ENCODE measurements at regions not wholly inside any gene's neighbourhood (a gene's known extent, or its start where the extent isn't known, plus 50 kb on each side); places are given as distances from the start of the nearest gene placed in this dataset.
A peak's percentile ranks its signal among the peaks of the same experiment; 100 is the strongest.

DNA sequence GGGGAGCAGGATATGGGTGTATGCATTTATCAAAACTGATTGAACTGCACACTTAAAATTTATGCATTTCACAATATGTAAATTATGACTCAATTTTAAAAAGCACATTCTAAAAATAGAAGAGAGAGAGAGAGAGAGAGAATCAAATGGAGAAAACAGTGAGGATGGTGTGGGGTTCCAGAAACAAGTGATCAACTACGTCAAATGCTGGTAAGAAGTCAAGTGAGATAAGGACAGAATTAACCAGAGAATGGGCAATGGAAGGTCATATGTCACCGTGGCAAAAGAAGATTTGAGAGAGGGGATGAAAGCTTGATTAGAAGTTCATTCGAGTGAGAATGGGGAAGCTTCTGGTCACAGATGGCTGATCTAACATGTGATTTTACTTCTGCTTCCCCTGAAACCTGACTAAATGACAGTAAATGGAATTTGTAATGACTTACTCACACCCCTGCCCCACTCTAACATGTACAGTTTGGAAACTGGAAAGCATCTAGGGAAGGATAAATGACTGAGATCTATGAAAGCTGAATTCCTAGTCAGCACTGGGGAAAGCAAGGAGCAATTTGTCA is 276.5 kb upstream of the AMIGO2 start:
- H3K9me3 Mint-ChIP-seq, result no peaks in the 10 kb centered on the region
- peaks cover 23% of the 10 kb centered on the region for H3K4me1 Mint-ChIP-seq (ENCODE audit: low read depth)
- no peak overlapping the region for H3K4me3 Mint-ChIP-seq
- DNase-seq, result no peak
- no peaks in the 10 kb centered on the region for H3K36me3 Mint-ChIP-seq (ENCODE audit: low read depth)
- no peak overlapping the region for H3K27ac Mint-ChIP-seq
- TF ChIP-seq CTCF (IDR thresholded peaks at IDR 0.05), result no peak
- peaks cover 1% of the 10 kb centered on the region; the same call in 1 of the 2 replicates for H3K27me3 Mint-ChIP-seq (ENCODE audit: insufficient read depth)

DNA sequence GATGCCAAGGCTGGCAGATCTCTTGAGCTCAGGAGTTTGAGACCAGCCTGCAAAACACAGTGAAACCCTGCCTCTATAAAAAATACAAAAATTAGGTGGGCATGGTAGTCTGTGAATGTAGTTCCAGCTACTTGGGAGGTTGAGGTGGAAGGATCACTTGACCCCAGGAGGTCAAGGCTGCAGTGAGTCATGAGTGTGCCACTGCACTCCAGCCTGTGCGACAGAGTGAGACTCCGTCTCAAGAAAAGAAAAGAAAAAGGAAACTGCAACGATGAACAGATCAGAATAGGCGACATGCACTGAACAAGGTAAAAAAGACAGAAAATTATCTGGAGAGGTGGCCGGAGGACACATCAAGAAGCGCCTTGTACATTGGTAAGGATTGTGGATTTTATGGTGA is 273.7 kb upstream of the AMIGO2 start:
- DNase-seq, result no peak
- no peak overlapping the region for H3K27ac Mint-ChIP-seq
- H3K4me3 Mint-ChIP-seq, result no peak overlapping the region
- no peak for TF ChIP-seq CTCF (IDR thresholded peaks at IDR 0.05)
- H3K9me3 Mint-ChIP-seq, result no peaks in the 10 kb centered on the region
- peaks cover 22% of the 10 kb centered on the region for H3K4me1 Mint-ChIP-seq (ENCODE audit: low read depth)
- H3K36me3 Mint-ChIP-seq (ENCODE audit: low read depth), result no peaks in the 10 kb centered on the region
- peaks cover 1% of the 10 kb centered on the region; the same call in 1 of the 2 replicates for H3K27me3 Mint-ChIP-seq (ENCODE audit: insufficient read depth)

- H3K4me3 Mint-ChIP-seq, result no peak overlapping the region
- H3K9me3 Mint-ChIP-seq, result no peaks in the 10 kb centered on the region
- H3K4me1 Mint-ChIP-seq (ENCODE audit: low read depth), result peaks cover 22% of the 10 kb centered on the region
- no peak for DNase-seq
- H3K27me3 Mint-ChIP-seq (ENCODE audit: insufficient read depth), result peaks cover 1% of the 10 kb centered on the region; the same call in 1 of the 2 replicates
- TF ChIP-seq CTCF (IDR thresholded peaks at IDR 0.05), result no peak
- H3K36me3 Mint-ChIP-seq (ENCODE audit: low read depth), result no peaks in the 10 kb centered on the region
- no peak overlapping the region for H3K27ac Mint-ChIP-seq
These were observed 272.3 kb upstream of the AMIGO2 start for GRCh38 chr12:47352067-47352466.

DNA sequence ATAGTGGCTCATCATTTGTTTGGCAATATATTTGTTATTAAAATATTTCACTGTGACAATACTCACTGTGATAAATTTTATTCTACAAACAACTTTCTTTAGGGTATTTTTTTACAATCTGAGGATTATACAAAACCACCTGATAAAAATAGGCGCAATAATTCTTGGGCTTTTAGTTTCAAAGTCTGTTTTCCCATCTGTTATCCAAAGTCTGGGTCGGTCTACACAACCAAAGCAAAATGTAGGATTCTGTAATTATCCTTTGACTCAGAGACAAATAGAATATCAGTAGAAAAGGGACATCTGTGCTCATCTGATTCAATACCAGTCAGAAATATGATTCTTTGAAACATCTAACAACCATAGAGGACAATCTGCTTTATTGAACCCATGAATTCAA is 271.8 kb upstream of the AMIGO2 start:
- H3K9me3 Mint-ChIP-seq, result no peaks in the 10 kb centered on the region
- no peak overlapping the region for H3K27ac Mint-ChIP-seq
- TF ChIP-seq CTCF (IDR thresholded peaks at IDR 0.05), result no peak
- H3K36me3 Mint-ChIP-seq (ENCODE audit: low read depth), result no peaks in the 10 kb centered on the region
- no peak for DNase-seq
- peaks cover 19% of the 10 kb centered on the region for H3K4me1 Mint-ChIP-seq (ENCODE audit: low read depth)
- no peak overlapping the region for H3K4me3 Mint-ChIP-seq
- peaks cover 1% of the 10 kb centered on the region; the same call in 1 of the 2 replicates for H3K27me3 Mint-ChIP-seq (ENCODE audit: insufficient read depth)

GRCh38 chr12:47350062-47350408 is 270.3 kb upstream of the AMIGO2 start:
- H3K27ac Mint-ChIP-seq, result peak overlapping the region; percentile 31; the same call in 1 of the 2 replicates
- no peak for DNase-seq

More at GRCh38 chr12:47350062-47350408, 270.3 kb upstream of the AMIGO2 start:
- Mint-ChIP-seq H3K4me3 (no peak overlapping the region), H3K27me3 (ENCODE audit: insufficient read depth) (peaks cover 1% of the 10 kb centered on the region; the same call in 1 of the 2 replicates), H3K4me1 (ENCODE audit: low read depth) (peaks cover 9% of the 10 kb centered on the region), H3K9me3 (no peaks in the 10 kb centered on the region), H3K36me3 (ENCODE audit: low read depth) (no peaks in the 10 kb centered on the region)
- no peak for TF ChIP-seq CTCF (IDR thresholded peaks at IDR 0.05)
